ENCODE measurements at regions not wholly inside any gene's neighbourhood (a gene's known extent, or its start where the extent isn't known, plus 50 kb on each side); places are given as distances from the start of the nearest gene placed in this dataset.
"Not testable (repeated sequence)": the region's sequence is repeated elsewhere in the genome, so short reads cannot be mapped to it uniquely, and the experiment has no call there.

DNA sequence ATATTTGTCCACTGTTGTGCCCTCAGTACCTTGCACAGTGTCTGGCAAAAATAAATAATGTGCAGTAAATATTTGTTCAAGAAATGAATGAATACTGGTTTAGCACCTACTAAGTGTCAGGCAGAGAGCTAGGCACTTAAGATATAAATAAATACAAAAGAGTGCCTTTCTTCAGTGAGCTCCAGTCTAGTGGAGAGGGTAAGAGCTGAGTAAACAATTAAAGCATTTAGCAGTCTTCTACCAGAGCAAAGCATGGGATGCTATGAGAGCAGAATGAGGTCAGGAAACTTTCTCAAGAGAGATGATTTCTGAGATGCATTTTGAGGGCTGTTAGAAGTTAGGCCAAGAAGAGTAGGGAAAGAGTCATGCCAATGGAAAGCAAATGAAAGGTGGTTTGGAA lies 314.7 kb downstream of the DSC3 start:
- no peaks in the 10 kb centered on the region for H3K36me3 Mint-ChIP-seq
- no peak for ATAC-seq (ENCODE audit: low read depth)
- DNase-seq: no peak
- POLR2A ChIA-PET: no interaction called here
- no peak overlapping the region for H3K27ac Mint-ChIP-seq
- peaks cover 1% of the 10 kb centered on the region for H3K9me3 Mint-ChIP-seq
- H3K4me1 Mint-ChIP-seq: no peaks in the 10 kb centered on the region
- no peak overlapping the region for H3K4me3 Mint-ChIP-seq
- H3K27me3 Mint-ChIP-seq: no peaks in the 10 kb centered on the region

DNA sequence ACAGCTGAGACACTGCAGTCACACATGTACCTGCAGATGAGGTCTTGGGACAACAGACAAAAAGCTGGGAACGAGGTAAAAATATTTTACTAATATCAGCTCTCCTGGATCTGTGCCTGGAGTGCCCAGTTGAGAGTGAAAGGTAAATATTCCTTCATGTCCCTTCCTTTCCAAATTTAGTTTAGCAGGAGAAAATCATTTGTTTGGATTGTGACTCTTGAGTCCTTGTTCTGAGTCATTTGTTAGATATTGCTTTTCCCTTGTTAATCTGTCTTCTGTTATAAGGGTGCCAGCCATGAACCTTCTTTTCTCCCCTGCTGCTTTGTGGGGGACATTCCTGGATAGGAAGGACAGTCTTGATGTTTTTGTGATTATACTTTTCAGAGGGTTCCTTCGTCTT lies 329.2 kb downstream of the DSC3 start:
- ATAC-seq (ENCODE audit: low read depth) (no peak), DNase-seq (no peak)
- Mint-ChIP-seq H3K36me3 (no peaks in the 10 kb centered on the region), H3K4me3 (no peak overlapping the region), H3K27me3 (no peaks in the 10 kb centered on the region), H3K9me3 (peaks cover 5% of the 10 kb centered on the region), H3K4me1 (no peaks in the 10 kb centered on the region), H3K27ac (no peak overlapping the region)
- POLR2A ChIA-PET: no interaction called here

DNA sequence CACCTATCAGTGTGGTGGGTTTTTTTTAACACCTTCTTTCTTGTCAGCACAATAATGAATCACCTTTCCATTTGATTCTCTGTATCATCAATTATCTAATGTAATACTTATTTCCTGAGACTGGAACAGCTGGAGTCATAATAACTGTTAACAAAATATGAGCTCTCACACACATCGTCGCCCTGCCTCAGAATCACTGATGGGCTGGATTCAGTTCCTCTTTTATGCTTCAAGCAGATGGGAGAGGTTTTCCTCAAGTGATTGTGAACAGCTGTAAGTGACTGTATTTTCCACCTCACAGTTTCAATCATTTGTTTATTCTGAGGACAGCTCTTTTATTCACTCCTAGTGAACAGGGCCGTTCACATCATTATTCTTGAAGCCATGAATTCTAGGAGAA lies 330.2 kb downstream of the DSC3 start:
- DNase-seq: no peak
- no peaks in the 10 kb centered on the region for H3K4me1 Mint-ChIP-seq
- no peak for ATAC-seq (ENCODE audit: low read depth)
- H3K4me3 Mint-ChIP-seq: no peak overlapping the region
- no peaks in the 10 kb centered on the region for H3K27me3 Mint-ChIP-seq
- no peaks in the 10 kb centered on the region for H3K36me3 Mint-ChIP-seq
- H3K27ac Mint-ChIP-seq: no peak overlapping the region
- POLR2A ChIA-PET: no interaction called here
- peaks cover 5% of the 10 kb centered on the region for H3K9me3 Mint-ChIP-seq

DNA sequence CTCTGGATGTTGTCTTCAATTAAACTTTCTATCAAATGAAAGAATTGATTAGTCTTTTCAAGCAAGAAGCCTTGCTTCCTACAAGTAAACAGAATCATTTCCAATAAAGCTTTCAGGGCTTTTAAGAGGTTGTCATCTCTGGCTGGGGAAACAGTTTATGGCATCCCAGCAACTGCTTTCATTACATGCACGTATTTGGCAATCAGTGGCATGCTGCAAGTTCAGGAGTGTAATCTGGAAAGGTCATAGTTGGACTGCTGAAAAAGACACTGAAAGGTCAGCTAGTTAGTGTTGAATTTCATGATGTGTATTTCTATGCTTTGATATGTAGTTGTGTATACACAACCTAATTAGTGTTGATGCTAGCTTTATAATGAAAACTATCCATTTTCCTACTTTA lies 332.9 kb downstream of the DSC3 start:
- Mint-ChIP-seq H3K4me3 (no peak overlapping the region), H3K27me3 (no peaks in the 10 kb centered on the region), H3K36me3 (no peaks in the 10 kb centered on the region), H3K9me3 (peaks cover 3% of the 10 kb centered on the region), H3K4me1 (no peaks in the 10 kb centered on the region), H3K27ac (no peak overlapping the region)
- no peak for ATAC-seq (ENCODE audit: low read depth)
- DNase-seq: no peak
- POLR2A ChIA-PET: no interaction called here

DNA sequence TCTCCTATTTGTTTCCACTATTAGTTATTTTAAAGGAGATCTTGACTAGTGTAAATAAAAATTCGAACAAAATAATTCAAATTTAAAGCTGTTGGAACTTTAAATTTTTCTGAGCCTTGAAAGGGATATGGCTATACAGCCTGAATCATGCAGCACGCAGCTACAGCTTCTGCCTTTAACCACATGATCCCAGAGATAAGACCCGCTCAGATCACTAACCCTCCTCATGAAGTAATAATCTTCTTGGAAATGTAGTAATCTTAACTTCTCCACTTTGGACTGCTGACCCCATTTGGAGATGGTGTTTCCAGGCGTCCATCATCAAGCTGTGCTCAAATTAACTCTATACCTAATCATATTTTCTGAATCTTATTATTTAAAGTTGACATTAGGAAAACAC lies 336.6 kb downstream of the DSC3 start:
- POLR2A ChIA-PET: no interaction called here

DNA sequence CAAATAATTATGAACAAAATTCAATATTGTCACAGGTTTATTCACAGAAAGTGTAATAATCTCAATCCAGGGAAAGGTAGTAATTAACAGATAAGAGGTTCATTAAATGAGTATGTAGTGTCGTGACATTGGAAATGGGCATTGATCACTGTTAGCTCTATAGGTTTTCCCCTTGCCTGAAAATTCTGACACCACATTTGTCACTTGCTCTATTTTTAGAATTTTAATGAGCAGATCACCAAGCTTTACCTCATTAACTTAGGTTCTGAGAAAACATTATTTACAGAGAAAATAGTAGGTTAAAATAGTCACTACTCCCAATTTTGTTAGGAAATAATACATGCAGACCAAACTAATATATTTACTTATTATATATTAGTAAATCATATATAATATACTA lies 344.0 kb downstream of the DSC3 start:
- Mint-ChIP-seq H3K36me3 (no peaks in the 10 kb centered on the region), H3K4me3 (no peak overlapping the region), H3K27me3 (no peaks in the 10 kb centered on the region), H3K4me1 (no peaks in the 10 kb centered on the region), H3K27ac (no peak overlapping the region), H3K9me3 (peaks cover 2% of the 10 kb centered on the region)
- ATAC-seq (ENCODE audit: low read depth) (no peak), DNase-seq (no peak)
- POLR2A ChIA-PET: no interaction called here

More for the DNA sequence above, 336.6 kb downstream of the DSC3 start:
- DNase-seq (no peak), ATAC-seq (ENCODE audit: low read depth) (no peak)
- Mint-ChIP-seq H3K27me3 (no peaks in the 10 kb centered on the region), H3K9me3 (peaks cover 3% of the 10 kb centered on the region), H3K4me3 (no peak overlapping the region), H3K36me3 (no peaks in the 10 kb centered on the region), H3K27ac (no peak overlapping the region), H3K4me1 (no peaks in the 10 kb centered on the region)

DNA sequence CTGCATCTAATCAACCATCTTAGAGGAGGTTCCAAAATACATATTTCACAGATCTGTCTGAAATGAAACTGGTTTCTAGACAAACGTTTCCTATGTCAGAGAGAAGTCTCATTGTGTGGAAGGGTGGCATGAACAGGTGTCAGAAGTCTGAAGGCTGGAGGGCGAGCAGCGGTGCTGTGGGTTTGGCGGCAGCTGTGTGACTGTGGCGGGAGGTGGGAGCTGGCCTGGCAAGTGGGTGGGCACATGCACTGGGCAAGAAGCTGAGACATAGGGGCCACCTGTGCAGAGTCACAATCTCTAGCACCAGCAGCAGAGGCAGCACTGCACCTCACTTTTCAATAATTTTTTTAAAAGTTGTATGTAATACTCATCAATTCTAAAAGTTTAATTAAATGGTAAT lies 346.3 kb downstream of the DSC3 start:
- Mint-ChIP-seq H3K36me3 (no peaks in the 10 kb centered on the region), H3K27ac (no peak overlapping the region), H3K27me3 (no peaks in the 10 kb centered on the region), H3K4me3 (no peak overlapping the region), H3K9me3 (peaks cover 2% of the 10 kb centered on the region), H3K4me1 (no peaks in the 10 kb centered on the region)
- DNase-seq (no peak), ATAC-seq (ENCODE audit: low read depth) (no peak)
- POLR2A ChIA-PET: no interaction called here

DNA sequence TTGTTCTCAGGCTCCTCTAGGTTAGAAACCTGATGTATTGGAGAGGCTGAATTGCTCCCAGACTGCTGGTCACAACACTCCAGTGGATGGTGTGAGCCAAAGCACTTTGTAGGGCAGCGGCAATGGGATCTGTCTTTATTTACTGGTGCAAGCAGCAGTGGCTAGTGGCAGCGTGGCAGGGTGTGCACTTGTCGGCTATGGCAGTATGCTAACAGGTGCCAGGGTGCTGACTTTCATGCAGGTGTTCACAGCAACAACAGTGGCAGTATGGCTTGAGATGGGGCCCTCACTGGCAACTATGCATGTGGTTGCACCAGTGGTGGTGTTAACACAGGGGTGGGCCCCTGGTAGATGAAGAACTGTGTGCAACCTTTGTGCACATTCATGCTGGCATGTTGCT lies 347.8 kb downstream of the DSC3 start:
- DNase-seq: no peak
- H3K36me3 Mint-ChIP-seq: no peaks in the 10 kb centered on the region
- no peak overlapping the region for H3K27ac Mint-ChIP-seq
- peaks cover 2% of the 10 kb centered on the region for H3K9me3 Mint-ChIP-seq
- H3K4me1 Mint-ChIP-seq: no peaks in the 10 kb centered on the region
- H3K27me3 Mint-ChIP-seq: no peaks in the 10 kb centered on the region
- POLR2A ChIA-PET: no interaction called here
- H3K4me3 Mint-ChIP-seq: no peak overlapping the region
- no peak for ATAC-seq (ENCODE audit: low read depth)

DNA sequence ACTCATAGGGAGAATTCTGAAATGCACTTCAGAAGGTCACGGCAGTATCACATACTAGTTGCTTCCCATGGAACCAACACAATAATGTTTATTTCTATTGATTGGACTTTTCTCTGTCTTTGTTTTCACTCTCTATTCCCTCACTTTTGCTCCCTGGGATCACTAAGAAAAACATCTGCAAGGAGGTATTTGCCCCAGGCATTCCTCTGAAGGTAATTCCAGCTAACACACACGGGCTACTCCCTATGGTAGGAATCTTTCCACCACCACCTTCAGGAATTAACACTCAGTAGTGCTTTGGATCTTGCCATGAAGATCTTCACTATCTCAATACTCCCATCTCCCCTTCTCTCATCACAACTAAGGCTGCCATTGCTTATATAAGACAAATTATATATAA lies 353.3 kb downstream of the DSC3 start:
- Mint-ChIP-seq H3K27me3 (no peaks in the 10 kb centered on the region), H3K4me1 (no peaks in the 10 kb centered on the region), H3K9me3 (peaks cover 2% of the 10 kb centered on the region), H3K27ac (no peak overlapping the region), H3K4me3 (no peak overlapping the region), H3K36me3 (no peaks in the 10 kb centered on the region)
- no peak for ATAC-seq (ENCODE audit: low read depth)
- DNase-seq: no peak
- POLR2A ChIA-PET: no interaction called here

DNA sequence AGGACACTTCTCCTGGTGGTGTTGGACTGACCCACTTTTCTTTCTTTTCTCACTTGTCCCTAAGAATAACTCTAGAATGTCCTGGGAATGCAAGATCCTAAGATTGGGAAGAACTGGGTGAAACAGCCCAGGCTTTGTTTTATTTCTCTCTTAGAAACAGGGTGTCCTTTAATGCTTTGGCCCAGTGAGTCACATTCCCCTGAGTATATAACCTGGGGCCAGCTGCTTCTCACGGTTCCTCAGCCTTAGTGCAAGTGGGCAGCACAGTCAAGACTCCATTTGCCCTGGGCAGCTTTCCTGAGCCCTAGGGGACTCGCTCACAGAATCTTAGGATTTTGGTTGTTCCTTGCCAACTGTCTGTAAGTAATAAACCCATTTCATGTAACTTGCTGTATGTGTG lies 355.0 kb downstream of the DSC3 start:
- no peak for ATAC-seq (ENCODE audit: low read depth)

DNA sequence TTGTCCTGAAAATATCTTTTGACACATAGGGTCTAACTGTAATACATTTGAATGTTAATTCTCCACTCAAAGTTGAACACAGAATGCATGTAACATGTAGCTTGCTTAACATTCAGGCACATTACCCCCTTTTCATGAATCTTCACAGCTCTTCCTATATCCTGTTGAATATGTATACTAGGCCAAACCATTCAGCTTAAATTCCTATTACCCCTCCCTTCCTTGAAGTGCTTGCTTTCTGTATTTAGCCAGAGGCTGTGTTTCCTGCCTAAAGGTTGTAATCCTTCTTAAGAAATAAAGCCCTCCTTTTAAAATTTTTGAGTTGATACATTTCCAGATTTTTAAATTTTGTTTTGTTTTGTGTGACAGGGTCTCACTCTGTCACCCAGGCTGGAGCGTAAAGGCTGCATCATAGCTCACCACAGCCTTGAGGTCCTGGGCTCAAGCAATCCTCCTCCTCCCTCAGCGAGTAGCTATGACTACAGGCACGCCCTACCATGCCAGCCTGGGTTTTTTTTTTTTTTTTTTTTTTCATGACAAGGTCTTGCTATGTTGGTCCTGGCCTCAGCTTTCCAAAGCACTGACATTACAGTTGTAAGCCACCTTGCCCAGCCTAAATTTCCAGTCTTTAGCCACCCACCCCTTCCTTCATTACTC lies 357.6 kb downstream of the DSC3 start:
- ATAC-seq (ENCODE audit: low read depth) (no peak), DNase-seq (no peak)
- no peaks in the 10 kb centered on the region for H3K27me3 Mint-ChIP-seq
- no peak overlapping the region for H3K27ac Mint-ChIP-seq
- no peak overlapping the region for H3K4me3 Mint-ChIP-seq
- POLR2A ChIA-PET: no interaction called here
- H3K36me3 Mint-ChIP-seq: no peaks in the 10 kb centered on the region
- H3K9me3 Mint-ChIP-seq: peaks cover 2% of the 10 kb centered on the region
- H3K4me1 Mint-ChIP-seq: no peaks in the 10 kb centered on the region

More for the DNA sequence above, 355.0 kb downstream of the DSC3 start:
- no peak for DNase-seq
- no peaks in the 10 kb centered on the region for H3K27me3 Mint-ChIP-seq
- POLR2A ChIA-PET: no interaction called here
- no peaks in the 10 kb centered on the region for H3K4me1 Mint-ChIP-seq
- H3K27ac Mint-ChIP-seq: no peak overlapping the region
- no peaks in the 10 kb centered on the region for H3K36me3 Mint-ChIP-seq
- H3K9me3 Mint-ChIP-seq: peaks cover 2% of the 10 kb centered on the region
- H3K4me3 Mint-ChIP-seq: no peak overlapping the region

DNA sequence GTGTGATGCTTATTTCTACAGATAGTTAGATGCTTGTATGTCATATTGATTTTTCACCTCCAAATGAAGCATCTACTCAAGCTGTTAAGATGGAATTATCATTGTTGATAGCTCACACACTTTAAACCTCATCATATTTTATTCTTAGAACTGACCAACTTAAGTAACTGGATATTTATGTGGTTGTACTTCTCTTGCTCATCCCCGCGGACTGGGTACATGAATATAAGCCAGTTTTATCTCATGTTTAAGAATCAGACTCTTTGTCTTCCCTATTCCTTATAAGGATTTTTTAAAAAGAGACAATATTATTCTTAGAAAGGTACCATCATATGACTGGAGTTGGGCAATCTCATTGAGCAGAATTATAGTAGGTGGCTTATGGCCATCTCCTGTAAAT lies 358.7 kb downstream of the DSC3 start:
- Mint-ChIP-seq H3K27ac (no peak overlapping the region), H3K36me3 (no peaks in the 10 kb centered on the region), H3K4me3 (no peak overlapping the region), H3K9me3 (peaks cover 2% of the 10 kb centered on the region), H3K27me3 (no peaks in the 10 kb centered on the region), H3K4me1 (no peaks in the 10 kb centered on the region)
- ATAC-seq (ENCODE audit: low read depth) (no peak), DNase-seq (no peak)
- POLR2A ChIA-PET: no interaction called here

DNA sequence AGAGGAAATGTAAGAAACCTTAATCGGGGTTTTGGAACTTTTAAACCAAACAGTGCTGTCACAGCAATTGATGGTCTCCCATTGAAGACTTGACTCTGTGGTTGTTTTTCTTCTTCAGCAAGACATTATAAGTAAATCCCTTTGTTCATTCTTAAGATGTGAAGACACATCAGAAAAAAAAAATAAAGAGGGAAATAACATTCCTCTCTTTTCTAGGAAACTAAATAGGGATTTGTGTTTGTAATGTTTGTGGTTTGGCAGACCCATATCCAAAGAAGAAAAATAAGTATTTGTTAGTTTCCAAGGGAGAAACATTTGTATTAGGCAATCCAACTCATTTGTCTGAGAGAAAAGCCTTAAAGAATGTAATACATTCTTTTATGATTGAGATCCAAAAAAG lies 359.9 kb downstream of the DSC3 start:
- ATAC-seq (ENCODE audit: low read depth) (no peak), DNase-seq (no peak)
- no peaks in the 10 kb centered on the region for H3K4me1 Mint-ChIP-seq
- H3K4me3 Mint-ChIP-seq: no peak overlapping the region
- H3K9me3 Mint-ChIP-seq: peaks cover 2% of the 10 kb centered on the region
- POLR2A ChIA-PET: no interaction called here
- H3K36me3 Mint-ChIP-seq: no peaks in the 10 kb centered on the region
- H3K27ac Mint-ChIP-seq: no peak overlapping the region
- H3K27me3 Mint-ChIP-seq: no peaks in the 10 kb centered on the region

DNA sequence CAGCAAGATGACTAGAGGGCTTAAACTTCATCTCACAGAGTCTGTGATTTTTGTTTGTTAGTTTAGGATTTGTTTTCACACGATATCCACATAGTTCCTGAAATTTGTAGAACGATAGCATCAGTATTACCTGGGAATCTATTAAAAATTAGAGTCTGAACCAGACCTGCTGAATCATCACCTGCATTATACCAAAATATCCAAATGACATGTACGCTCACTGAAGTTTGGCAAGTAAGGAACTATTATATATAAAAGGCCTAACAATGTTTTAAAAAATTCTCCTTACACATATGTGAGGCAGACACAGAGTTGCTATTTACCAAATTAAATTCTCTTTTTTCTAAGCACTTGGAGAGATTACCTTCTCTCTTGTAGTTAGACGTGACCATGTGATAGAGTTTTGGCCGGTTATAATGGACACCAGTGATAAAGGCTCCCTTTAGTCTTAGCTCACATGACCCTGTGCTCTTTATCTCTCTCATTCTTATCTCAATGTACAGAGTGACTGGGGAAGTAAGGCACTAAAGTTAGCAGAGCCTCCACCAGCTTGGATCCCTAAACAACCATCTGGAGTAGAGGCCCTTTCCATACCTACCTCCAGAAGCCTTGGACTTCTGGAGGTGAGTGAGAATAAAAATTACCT lies 363.1 kb downstream of the DSC3 start:
- H3K27ac Mint-ChIP-seq: no peak overlapping the region
- no peaks in the 10 kb centered on the region for H3K27me3 Mint-ChIP-seq
- no peaks in the 10 kb centered on the region for H3K9me3 Mint-ChIP-seq
- no peaks in the 10 kb centered on the region for H3K4me1 Mint-ChIP-seq
- POLR2A ChIA-PET: no interaction called here
- no peaks in the 10 kb centered on the region for H3K36me3 Mint-ChIP-seq
- DNase-seq (no peak), ATAC-seq (ENCODE audit: low read depth) (no peak)
- H3K4me3 Mint-ChIP-seq: no peak overlapping the region

DNA sequence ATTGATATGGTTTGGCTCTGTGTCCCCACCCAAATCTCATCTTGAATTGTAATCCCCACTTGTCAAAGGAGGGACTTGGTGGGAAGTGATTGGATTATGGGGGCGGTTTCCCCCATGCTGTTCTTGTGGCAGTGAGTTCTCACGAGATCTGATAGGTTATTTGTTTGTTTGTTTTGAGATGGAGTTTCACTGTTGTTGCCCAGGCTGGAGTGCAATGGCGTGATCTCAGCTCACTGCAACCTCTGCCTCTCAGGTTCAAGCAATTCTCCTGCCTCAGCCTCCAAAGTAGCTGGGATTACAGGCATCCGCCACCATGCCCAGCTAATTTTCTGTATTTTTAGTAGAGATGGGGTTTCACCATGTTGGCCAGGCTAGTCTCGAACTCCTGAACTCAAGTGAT lies 364.7 kb downstream of the DSC3 start:
- H3K27me3 Mint-ChIP-seq; DNase-seq; H3K4me1 Mint-ChIP-seq; H3K36me3 Mint-ChIP-seq; ATAC-seq (ENCODE audit: low read depth); H3K27ac Mint-ChIP-seq; POLR2A ChIA-PET; H3K4me3 Mint-ChIP-seq; H3K9me3 Mint-ChIP-seq: not testable (repeated sequence)

Measured in activated naive CD8-positive, alpha-beta T cell treated with anti-CD3 and anti-CD28 coated beads, Interleukin-2, amount 10 ng/mL, durations not matched to agents 7 days and 5 days (primary cell).